ENCODE measurements at regions not wholly inside any gene's neighbourhood (a gene's known extent, or its start where the extent isn't known, plus 50 kb on each side); places are given as distances from the start of the nearest gene placed in this dataset.
"Not testable (repeated sequence)": the region's sequence is repeated elsewhere in the genome, so short reads cannot be mapped to it uniquely, and the experiment has no call there.

- no peak for DNase-seq (ENCODE audit: low read depth)
Measured at GRCh38 chr12:131415781-131416180, 295.1 kb upstream of the SFSWAP start.

DNA sequence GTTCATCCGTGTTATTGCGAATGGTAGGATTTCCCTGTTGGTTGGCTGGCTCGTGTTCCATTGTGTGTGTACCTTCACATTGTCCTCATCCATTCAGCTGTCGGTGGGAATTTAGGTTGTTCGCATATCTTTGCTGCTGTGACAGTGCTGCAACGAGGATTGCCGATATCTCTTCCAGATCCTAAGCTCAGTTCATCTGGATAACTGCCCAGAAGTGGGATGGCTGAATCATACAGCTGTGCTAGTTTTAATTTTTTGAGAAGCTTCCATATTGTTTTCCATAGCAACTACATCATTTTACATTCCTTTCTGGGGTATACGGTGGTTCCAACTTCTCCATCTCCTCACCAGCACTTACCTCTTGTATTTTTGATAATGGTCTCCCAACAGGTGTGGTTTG lies 292.8 kb upstream of the SFSWAP start:
- DNase-seq (ENCODE audit: low read depth): no peak

DNA sequence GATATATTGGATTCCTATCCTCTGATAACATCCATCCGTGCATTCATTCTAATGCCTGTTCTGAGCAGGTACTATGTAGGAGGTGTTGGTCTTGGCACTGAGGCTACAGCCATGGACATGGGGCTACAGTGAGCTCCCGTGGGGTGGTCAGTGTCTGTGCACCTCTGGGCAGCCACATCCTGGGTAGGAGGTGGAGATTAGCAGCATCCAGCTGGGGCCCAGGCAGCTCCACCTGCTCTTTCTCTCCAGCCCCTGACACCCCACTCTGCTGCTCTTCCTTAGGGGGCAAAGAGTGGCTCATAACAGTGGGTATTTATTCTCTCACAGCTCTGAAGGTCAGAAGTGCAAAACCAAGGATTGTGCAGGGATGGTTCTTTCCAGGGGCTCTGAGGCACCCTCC lies 292.0 kb upstream of the SFSWAP start:
- DNase-seq (ENCODE audit: low read depth): no peak

DNA sequence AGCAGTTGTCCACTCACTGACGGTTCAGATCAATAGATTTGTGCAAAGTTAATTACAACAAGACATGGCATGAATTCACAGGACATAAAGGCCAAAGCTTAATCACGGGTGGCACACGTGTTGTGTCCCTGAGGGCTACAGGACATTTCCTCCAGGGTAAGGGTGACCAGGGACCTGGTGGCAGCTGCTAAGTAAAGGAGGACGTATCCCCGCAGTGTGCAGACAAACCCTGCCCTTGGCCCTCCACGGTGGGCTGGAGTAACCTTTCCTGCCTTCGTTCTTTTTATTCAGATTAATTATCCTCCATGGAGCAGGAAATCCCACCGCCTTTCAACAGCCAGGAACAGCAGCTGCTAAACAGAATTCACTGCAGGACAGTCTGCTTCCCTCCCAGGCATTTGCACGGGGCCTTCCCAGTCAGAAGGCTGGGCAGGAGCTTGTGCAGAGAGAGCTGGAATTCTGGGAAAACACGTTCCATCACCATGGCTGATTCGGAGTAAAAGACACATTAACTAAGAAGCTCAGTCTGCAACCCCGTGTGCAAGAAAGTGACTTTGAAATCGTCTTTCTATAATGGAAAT lies 289.9 kb upstream of the SFSWAP start:
- DNase-seq (ENCODE audit: low read depth): no peak

DNA sequence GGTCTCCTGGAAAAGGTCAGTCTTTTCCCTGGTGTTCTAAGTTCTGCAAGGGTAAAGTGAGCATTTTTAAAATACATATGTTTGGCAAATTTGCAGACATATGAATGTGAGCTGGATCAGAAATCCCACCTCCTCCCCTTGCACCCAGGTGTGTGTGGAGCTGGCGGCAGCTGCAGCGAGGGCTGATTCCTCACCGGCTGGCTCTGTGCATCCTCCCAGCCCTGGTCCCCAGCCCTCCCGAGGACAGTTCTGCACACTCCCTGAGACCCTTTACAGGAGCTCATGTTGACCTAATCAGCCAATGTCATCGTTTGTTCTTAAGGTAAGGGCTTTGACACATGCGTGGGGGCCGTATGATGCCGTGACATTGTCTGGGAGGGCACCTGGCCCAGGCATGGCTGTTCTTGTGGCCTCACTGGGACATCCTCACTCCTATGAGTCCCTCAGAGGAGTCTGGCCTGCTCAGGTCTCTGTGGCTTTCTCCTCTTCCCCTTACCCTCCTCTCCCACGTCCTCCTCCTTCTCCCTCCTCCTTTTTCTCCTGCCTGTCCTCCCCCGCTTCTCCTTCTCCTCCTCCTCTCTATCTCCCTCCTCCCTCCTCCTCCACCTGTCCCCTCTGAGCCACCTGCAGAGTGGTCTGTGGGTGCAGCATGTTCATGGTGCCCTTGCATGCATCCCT lies 289.2 kb upstream of the SFSWAP start:
- no peak for DNase-seq (ENCODE audit: low read depth)

- DNase-seq (ENCODE audit: low read depth): no peak
Measured at GRCh38 chr12:131422187-131422520, 288.7 kb upstream of the SFSWAP start.

GRCh38 chr12:131422744-131423143 lies 288.1 kb upstream of the SFSWAP start:
- DNase-seq (ENCODE audit: low read depth): no peak

- no peak for DNase-seq (ENCODE audit: low read depth)
Measured at GRCh38 chr12:131424270-131424669, 286.6 kb upstream of the SFSWAP start.

- DNase-seq (ENCODE audit: low read depth): no peak
Measured at GRCh38 chr12:131425112-131426075, 285.5 kb upstream of the SFSWAP start.

- no peak for DNase-seq (ENCODE audit: low read depth)
Measured at GRCh38 chr12:131428091-131428685, 282.7 kb upstream of the SFSWAP start.

DNA sequence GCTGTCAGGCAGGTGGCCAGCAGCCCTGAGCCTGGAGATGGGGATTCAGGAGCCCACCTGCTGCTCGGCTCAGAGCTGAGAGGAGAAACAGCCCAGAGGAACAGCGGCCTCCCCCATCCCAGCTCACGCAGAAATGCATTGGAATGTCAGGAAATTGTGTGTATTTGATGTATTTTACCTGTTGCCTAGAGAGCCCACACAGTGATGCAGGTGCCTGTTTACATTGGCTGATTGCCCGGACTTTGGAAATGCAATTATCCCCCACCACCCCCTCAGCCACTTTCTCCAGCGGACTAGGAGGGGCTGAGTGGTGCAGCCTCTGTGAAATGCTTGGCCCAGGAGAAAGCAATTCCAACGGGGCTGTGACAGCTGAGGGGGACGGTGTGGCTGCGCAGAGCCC lies 281.7 kb upstream of the SFSWAP start:
- DNase-seq (ENCODE audit: low read depth): not testable (repeated sequence)

- not testable (repeated sequence) for DNase-seq (ENCODE audit: low read depth)
Measured at GRCh38 chr12:131429697-131430096, 281.2 kb upstream of the SFSWAP start.

- DNase-seq (ENCODE audit: low read depth): no peak
Measured at GRCh38 chr12:131430158-131430742, 280.6 kb upstream of the SFSWAP start.

DNA sequence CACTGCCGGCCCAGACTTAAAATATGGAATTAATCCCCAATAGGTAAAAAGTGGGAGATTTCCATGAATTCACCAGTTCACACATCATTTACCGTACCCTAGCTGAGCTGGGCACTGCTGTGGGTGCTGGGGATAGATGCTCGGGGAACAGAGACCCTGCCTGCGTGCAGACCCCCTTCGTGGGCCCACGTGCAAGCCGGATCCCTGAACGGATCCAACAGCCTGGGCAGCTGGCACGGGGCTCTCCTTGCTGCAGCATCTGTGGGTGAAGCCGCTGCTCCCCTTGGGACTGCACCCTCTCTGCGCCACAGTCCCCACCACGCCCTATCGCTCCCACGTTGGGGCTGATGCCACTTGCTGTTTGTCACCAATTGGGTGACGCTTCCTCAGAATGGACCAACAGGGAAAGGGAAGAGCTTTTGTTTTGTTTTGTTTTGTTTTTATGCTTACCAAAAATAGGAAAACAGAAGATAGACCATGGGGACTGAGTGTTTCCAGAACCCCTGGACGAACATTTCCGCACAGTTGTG lies 279.7 kb upstream of the SFSWAP start:
- DNase-seq (ENCODE audit: low read depth): not testable (repeated sequence)

GRCh38 chr12:131432532-131433260 lies 278.2 kb upstream of the SFSWAP start:
- DNase-seq (ENCODE audit: low read depth): no peak

- no peak for DNase-seq (ENCODE audit: low read depth)
Measured at GRCh38 chr12:131434208-131435125, 276.4 kb upstream of the SFSWAP start.

GRCh38 chr12:131436922-131437705 lies 273.8 kb upstream of the SFSWAP start:
- DNase-seq (ENCODE audit: low read depth): no peak

GRCh38 chr12:131437706-131438492 lies 273.0 kb upstream of the SFSWAP start:
- DNase-seq (ENCODE audit: low read depth): no peak

DNA sequence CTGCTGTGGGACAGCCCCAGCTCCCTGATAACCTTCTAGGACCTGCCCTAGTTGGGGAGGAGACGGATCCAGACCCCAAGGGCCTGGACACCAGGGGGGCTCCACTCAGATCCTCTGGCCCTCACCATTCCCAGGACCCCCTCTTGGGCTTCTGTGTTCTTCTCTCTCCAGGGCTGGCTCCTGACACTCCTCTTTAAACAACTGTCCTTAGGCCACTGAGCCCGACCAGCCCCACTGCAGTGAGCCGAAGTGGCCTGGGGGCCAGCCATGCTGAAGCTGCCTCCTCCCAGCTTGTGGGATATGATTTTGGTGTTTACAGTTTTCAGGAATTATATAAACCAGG lies 272.4 kb upstream of the SFSWAP start:
- not testable (repeated sequence) for DNase-seq (ENCODE audit: low read depth)

Measured in stimulated activated CD8-positive, alpha-beta memory T cell treated with anti-CD3 and anti-CD28 coated beads, Interleukin-15, amount 100 ng/mL, for 24 hours (primary cell).